MM.1S (cell line): ENCODE measurements at regions not wholly inside any gene's neighbourhood (a gene's known extent, or its start where the extent isn't known, plus 50 kb on each side); places are given as distances from the start of the nearest gene placed in this dataset.

Experiments used
- EZH2 ChIP-seq: fragments of 300-600 bp; sonication (generic); optimal IDR thresholded peaks from 2 replicates; pipeline ENCODE3; 2017; ENCODE audit warnings: low read depth, mild to moderate bottlenecking, antibody characterized with exemption, low read length, mixed read lengths
- TF ChIP-seq, protein P1 (sequence below): fragments of 300-600 bp; sonication (generic); IDR thresholded peaks from 2 replicates; pipeline ENCODE4 v1.5.1; 2016; ENCODE audit warnings: antibody characterized with exemption, low read length, mixed read lengths

DNA sequence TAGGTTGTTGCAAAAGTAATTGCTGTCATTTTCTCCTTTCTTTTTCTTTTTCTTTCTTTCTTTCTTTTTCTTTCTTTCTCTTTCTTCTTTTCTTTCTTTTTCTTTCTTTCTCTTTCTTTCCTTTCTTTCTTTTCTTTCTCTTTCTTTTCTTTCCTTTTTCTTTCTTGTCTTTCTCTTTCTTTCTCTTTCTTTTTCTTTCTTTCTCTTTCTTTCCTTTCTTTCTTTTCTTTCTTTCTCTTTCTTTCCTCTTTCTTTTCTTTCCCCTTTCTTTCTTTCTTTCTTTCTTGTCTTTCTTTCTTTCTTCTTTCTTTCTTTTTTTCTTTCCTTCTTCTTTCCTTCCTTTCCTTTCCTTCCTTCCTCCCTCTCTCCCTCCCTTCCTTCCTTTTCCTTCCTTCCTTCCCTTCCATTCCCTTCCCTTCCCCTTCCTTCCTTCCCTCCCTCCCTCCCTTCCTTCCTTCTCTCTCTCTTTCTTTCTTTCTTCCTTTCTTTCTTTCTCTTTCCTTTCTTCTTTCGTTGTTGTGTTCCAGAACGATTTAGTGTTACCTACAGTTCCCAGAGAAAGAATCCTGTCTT is 178.9 kb downstream of the RPIA start:
- TF ChIP-seq, protein P1, sequence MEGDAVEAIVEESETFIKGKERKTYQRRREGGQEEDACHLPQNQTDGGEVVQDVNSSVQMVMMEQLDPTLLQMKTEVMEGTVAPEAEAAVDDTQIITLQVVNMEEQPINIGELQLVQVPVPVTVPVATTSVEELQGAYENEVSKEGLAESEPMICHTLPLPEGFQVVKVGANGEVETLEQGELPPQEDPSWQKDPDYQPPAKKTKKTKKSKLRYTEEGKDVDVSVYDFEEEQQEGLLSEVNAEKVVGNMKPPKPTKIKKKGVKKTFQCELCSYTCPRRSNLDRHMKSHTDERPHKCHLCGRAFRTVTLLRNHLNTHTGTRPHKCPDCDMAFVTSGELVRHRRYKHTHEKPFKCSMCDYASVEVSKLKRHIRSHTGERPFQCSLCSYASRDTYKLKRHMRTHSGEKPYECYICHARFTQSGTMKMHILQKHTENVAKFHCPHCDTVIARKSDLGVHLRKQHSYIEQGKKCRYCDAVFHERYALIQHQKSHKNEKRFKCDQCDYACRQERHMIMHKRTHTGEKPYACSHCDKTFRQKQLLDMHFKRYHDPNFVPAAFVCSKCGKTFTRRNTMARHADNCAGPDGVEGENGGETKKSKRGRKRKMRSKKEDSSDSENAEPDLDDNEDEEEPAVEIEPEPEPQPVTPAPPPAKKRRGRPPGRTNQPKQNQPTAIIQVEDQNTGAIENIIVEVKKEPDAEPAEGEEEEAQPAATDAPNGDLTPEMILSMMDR: no peak
- no peak for TF ChIP-seq EZH2
